ENCODE measurements at regions not wholly inside any gene's neighbourhood (a gene's known extent, or its start where the extent isn't known, plus 50 kb on each side); places are given as distances from the start of the nearest gene placed in this dataset.
A peak's percentile ranks its signal among the peaks of the same experiment; 100 is the strongest.

- H3K9me3 Mint-ChIP-seq (ENCODE audit: low read depth): no peaks in the 10 kb centered on the region
- H3K4me1 Mint-ChIP-seq (ENCODE audit: low read depth): peaks cover 30% of the 10 kb centered on the region
- no peak overlapping the region for H3K27ac Mint-ChIP-seq (ENCODE audit: unreplicated experiment)
- H3K27me3 Mint-ChIP-seq (ENCODE audit: low read depth): no peaks in the 10 kb centered on the region
- no peak for DNase-seq (ENCODE audit: low spot score)
- no peaks in the 10 kb centered on the region for H3K36me3 Mint-ChIP-seq (ENCODE audit: low read depth)
- no peak for TF ChIP-seq CTCF (IDR thresholded peaks at IDR 0.05)
- H3K4me3 Mint-ChIP-seq (ENCODE audit: unreplicated experiment): no peak overlapping the region
These were observed 506.1 kb upstream of the ID4 start for GRCh38 chr6:19331089-19331488.

GRCh38 chr6:19332806-19333460 is 504.2 kb upstream of the ID4 start:
- TF ChIP-seq CTCF (IDR thresholded peaks at IDR 0.05): no peak
- no peak for DNase-seq (ENCODE audit: low spot score)
- peaks cover 20% of the 10 kb centered on the region for H3K4me1 Mint-ChIP-seq (ENCODE audit: low read depth)
- H3K27me3 Mint-ChIP-seq (ENCODE audit: low read depth): no peaks in the 10 kb centered on the region
- no peak overlapping the region for H3K27ac Mint-ChIP-seq (ENCODE audit: unreplicated experiment)
- H3K4me3 Mint-ChIP-seq (ENCODE audit: unreplicated experiment): no peak overlapping the region
- no peaks in the 10 kb centered on the region for H3K9me3 Mint-ChIP-seq (ENCODE audit: low read depth)
- peaks cover 1% of the 10 kb centered on the region for H3K36me3 Mint-ChIP-seq (ENCODE audit: low read depth)

GRCh38 chr6:19333936-19334335 is 503.2 kb upstream of the ID4 start:
- Mint-ChIP-seq H3K36me3 (ENCODE audit: low read depth) (peaks cover 1% of the 10 kb centered on the region), H3K4me1 (ENCODE audit: low read depth) (peaks cover 20% of the 10 kb centered on the region)
- DNase-seq (ENCODE audit: low spot score): no peak

DNA sequence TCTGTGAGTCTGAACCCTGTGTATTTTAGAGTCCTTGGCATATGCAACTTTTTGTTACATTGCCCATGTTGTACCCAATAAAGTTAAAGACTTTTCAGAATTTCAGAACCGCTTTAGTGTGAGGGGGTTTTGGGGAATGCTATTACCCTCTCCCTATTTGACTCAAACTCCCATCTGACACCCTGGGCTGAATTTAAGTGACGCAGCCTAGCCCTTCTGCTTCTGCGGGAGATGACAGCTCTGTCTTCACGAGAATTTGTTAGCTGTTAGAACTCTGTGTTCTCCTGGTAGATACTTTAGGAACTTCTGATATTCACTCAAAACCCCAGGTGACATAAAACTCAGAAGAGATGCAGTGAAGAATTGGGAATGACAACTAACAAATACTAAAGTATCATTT is 500.6 kb upstream of the ID4 start:
- Mint-ChIP-seq H3K27me3 (ENCODE audit: low read depth) (no peaks in the 10 kb centered on the region), H3K4me1 (ENCODE audit: low read depth) (peaks cover 16% of the 10 kb centered on the region), H3K4me3 (ENCODE audit: unreplicated experiment) (no peak overlapping the region), H3K27ac (ENCODE audit: unreplicated experiment) (peak overlapping the region; percentile 54), H3K36me3 (ENCODE audit: low read depth) (peaks cover 1% of the 10 kb centered on the region), H3K9me3 (ENCODE audit: low read depth) (no peaks in the 10 kb centered on the region)
- no peak for DNase-seq (ENCODE audit: low spot score)
- no peak for TF ChIP-seq CTCF (IDR thresholded peaks at IDR 0.05)

More at GRCh38 chr6:19333936-19334335, 503.2 kb upstream of the ID4 start:
- Mint-ChIP-seq H3K27ac (ENCODE audit: unreplicated experiment) (no peak overlapping the region), H3K4me3 (ENCODE audit: unreplicated experiment) (no peak overlapping the region), H3K9me3 (ENCODE audit: low read depth) (no peaks in the 10 kb centered on the region), H3K27me3 (ENCODE audit: low read depth) (no peaks in the 10 kb centered on the region)
- TF ChIP-seq CTCF (IDR thresholded peaks at IDR 0.05): no peak

DNA sequence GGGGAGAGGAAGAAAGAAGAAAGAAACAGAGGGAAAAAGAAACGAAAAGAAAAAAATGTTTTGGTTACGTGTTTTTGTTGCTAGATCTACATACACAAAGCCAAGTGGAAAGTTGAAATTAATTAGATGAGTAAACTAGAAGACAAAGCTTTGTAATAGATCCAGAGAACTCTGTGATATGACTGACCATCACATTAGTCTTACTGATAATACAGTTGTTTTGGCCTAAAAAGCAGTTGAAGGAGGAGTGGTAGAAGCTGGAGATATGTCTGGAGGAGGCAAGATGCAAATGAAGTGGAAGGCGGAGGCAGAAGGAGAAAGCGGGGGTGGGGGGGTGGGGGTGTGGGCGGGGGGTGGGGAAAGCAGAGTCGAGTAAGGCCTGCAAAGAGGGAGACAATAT is 500.1 kb upstream of the ID4 start:
- Mint-ChIP-seq H3K4me3 (ENCODE audit: unreplicated experiment) (no peak overlapping the region), H3K36me3 (ENCODE audit: low read depth) (peaks cover 1% of the 10 kb centered on the region), H3K4me1 (ENCODE audit: low read depth) (peaks cover 16% of the 10 kb centered on the region), H3K27me3 (ENCODE audit: low read depth) (no peaks in the 10 kb centered on the region), H3K9me3 (ENCODE audit: low read depth) (no peaks in the 10 kb centered on the region), H3K27ac (ENCODE audit: unreplicated experiment) (no peak overlapping the region)
- no peak for TF ChIP-seq CTCF (IDR thresholded peaks at IDR 0.05)
- DNase-seq (ENCODE audit: low spot score): no peak
